Ammon's horn (tissue), 1 donor: ENCODE measurements at regions not wholly inside any gene's neighbourhood (a gene's known extent, or its start where the extent isn't known, plus 50 kb on each side); places are given as distances from the start of the nearest gene placed in this dataset.
A peak's percentile ranks its signal among the peaks of the same experiment; 100 is the strongest.

Experiments used
- DNase-seq: peaks from one replicate; pipeline ENCODE4 v3.0.0-alpha.2; 2016; ENCODE audit warnings: low spot score

GRCh38 chr3:187973977-187974870 is 179.7 kb upstream of the LPP start:
- no peak for DNase-seq

- no peak for DNase-seq
These were observed 179.1 kb upstream of the LPP start for GRCh38 chr3:187974871-187975271.

GRCh38 chr3:187975561-187976364 is 178.2 kb upstream of the LPP start:
- no peak for DNase-seq

- DNase-seq: no peak
These were observed 177.5 kb upstream of the LPP start for GRCh38 chr3:187976365-187976900.

GRCh38 chr3:187977659-187978058 is 176.3 kb upstream of the LPP start:
- no peak for DNase-seq

GRCh38 chr3:187978433-187979011 is 175.4 kb upstream of the LPP start:
- DNase-seq: no peak

DNA sequence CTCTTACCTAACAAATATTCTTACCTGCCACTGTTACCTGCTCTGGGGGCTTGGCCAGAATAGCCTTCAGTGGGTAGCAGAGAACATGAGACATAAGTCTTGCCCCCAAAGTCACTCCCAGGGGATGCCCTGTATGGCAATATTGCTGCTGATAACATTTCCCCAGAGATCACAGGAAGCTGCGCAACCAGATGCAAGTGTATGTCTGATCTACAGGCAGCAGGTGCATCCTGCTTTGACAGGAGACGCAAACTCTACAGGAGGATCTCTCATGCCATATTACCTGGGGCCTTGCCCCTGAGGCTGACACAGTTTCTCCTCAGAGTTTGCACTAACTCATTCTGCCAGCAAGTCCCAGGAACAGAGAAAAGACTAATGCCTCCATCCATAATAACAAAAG is 174.4 kb upstream of the LPP start:
- DNase-seq: no peak

DNA sequence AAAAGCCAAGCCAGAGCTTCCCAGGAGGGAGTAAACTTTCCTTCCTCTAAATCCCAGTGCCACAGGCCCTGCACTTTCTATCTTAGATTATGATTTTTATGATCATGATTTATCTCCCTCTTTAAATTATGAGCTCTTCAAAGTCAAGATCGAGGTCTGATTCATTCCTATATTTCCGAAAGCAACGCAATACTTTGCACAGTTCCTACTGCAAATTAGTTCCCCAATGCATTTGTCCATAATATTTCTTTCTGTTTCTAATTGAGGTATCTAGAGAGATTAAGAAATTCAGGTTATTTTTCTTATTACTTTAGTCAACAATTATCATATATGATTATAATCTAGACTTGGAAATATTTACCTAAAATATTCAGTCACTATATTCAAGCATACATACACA is 173.1 kb upstream of the LPP start:
- no peak for DNase-seq

- no peak for DNase-seq
These were observed 171.8 kb upstream of the LPP start for GRCh38 chr3:187982142-187982541.

DNA sequence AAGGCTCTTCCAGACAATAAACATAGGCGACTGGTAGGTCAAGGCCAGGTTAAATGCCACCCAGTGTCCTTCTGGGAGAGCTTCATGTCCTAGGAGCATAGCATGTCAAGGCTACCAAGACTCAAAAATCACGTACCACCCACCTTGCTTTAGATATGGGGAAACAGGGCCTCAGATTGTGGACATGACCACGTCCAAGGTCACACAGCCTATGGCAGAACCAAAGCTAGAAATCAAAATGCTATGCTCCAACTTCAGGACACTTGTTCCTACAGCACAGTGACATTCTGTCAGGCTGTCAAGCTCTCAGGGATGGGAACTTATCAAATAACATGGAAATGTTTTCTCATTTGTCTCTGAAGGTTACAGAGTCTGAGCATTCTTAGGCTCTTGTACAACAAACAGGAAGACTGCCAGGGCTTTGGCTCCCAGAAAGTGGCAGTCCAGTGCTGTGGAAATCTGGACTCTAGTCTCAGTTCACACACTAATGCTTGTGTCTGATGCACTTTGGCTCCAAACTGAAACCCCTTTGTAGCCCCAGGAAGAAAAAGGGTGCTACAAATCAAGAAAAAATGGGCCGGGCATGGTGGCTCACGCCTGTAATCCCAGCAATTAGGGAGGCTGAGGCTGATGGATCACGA is 170.4 kb upstream of the LPP start:
- DNase-seq: no peak

DNA sequence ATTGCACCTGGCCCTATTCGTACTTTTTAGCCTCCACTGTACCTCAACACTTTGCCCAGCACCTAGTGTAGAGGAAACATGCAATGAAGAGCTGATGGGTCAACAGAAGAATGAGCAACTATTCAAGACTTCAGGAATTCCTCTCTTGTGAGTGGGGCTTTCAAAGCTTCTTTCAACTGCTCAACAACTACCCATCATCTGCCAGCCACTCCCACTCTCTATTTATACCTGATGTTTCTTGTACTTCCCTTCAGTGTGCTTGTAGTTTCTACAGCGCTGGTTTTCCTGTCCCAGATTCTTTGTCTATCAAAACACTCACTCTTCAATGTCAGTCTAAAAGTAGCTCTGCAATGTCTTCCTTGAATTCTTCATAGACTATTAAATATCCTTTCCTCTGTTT is 168.3 kb upstream of the LPP start:
- DNase-seq: no peak

GRCh38 chr3:187986514-187986934 is 167.4 kb upstream of the LPP start:
- DNase-seq: no peak

- DNase-seq: no peak
These were observed 166.8 kb upstream of the LPP start for GRCh38 chr3:187987187-187987586.

DNA sequence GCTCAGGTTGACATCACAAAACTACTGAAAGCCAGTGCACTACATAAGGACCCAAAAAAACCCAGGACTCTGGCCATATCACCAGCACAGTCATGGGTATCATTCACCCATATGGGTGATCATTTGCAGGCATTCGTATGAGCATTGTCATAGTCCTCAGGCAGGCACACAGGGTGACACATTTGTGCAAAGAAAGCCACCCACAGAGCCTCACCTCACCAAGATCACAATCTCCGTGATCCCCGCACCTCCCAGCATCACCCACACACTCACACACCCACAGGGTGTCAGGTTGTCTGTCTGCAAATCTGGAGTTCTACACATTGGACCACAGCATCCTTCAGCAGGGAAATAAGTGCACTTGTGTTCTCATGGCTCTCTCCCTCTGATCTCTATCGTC is 166.0 kb upstream of the LPP start:
- DNase-seq: no peak

GRCh38 chr3:187989575-187990153 is 164.3 kb upstream of the LPP start:
- DNase-seq: peak; percentile 52

DNA sequence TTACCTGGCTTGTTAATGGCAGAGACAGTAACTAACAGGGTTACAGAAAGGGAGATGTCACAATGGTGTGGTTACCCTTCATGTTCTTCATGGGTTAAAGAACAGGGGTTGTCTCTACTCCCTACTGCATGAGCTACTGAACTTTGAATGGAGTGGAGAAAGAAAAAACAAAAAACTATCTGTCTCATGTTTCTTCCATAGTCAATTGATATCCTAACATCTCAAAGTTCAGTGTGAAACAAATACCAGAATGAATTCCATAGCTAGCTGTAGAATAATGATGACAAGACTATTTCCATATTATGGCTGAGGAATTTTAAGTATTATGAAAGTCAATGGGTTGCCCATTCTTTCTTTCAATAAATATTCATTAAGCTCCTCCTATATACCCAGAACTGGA is 161.3 kb upstream of the LPP start:
- no peak for DNase-seq

DNA sequence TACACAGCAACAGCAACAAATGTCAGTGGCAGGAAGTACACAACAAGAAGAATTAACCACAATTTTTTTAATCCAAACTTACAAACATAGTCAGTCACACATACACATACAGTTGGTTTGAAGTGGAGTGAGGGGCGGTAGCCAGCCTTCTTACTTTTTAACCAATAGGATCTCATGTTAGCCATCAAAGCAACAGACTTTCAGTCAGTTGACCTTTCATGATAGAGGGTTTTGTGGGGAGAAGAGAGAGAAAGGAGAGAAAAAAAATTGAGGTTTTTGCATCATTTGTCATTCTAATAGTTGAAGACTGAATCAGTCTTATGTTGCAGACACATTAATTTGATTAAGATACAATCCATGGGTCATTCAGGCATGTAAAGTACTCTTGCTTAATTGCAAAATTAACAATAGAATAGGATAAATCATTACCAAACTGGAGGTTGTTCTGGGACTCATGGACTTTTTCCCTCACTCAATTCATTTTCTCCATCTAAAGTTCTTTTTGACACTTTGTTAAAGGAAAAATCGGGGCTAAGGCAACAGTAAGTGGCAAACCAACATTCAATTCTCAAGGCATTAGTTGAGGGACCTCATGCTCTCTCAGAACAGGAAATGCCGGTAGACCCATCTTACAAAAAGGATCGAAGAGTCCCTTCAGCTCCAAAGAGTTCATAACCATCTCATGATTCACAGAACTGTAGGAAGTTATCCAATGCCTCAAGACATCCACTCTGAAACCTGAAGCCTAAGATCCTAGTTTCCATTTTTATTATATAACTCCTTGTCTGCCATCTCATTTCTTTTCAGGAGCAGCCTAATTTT is 159.5 kb upstream of the LPP start:
- DNase-seq: no peak

GRCh38 chr3:187995043-187995400 is 158.9 kb upstream of the LPP start:
- no peak for DNase-seq

DNA sequence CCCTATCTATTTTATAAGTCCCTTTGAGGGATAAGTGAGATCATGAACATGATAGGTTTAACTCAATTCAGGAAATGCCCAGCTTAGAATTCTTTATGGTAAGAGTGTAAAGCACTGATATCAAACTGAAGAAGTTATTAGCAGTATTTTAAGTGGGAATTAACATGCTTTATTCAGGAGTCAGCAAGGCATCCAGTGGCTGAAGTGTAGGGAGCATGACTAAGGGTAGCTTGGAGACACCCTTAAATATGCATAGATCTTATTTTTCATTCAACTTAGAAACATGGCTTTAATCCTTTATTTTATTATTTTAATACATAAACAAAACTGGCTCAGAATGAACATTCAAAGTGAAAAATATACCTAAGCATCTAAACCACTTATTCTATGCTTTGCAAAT is 158.3 kb upstream of the LPP start:
- DNase-seq: no peak

GRCh38 chr3:187996609-187997008 is 157.3 kb upstream of the LPP start:
- DNase-seq: no peak

- peak; percentile 12 for DNase-seq
These were observed 156.5 kb upstream of the LPP start for GRCh38 chr3:187997490-187997889.
